Aorta (tissue), 5 donors: ENCODE measurements at regions not wholly inside any gene's neighbourhood (a gene's known extent, or its start where the extent isn't known, plus 50 kb on each side); places are given as distances from the start of the nearest gene placed in this dataset.
"Not testable (repeated sequence)": the region's sequence is repeated elsewhere in the genome, so short reads cannot be mapped to it uniquely, and the experiment has no call there.

Experiments used
- ATAC-seq: fragments of 200-7000 bp; cut with Tn5 transposase; one replicate; pipeline ENCODE4 v1.9.1; 2022; ENCODE audit warnings: moderate library complexity; ENCODE audit not compliant: low FRiP score
- DNase-seq, 2 donors: peaks; one replicate each; pipeline ENCODE4 v3.0.0-alpha.2; 2020
- H3K27ac ChIP-seq, 2 donors: one replicate each; pipeline ENCODE4 v1.5.1; 2013; ENCODE audit warnings: low read length in 2 of 2, mild to moderate bottlenecking in 2 of 2, moderate library complexity in 2 of 2, control low read depth in 1 of 2, inconsistent platforms in 1 of 2, low read depth in 1 of 2
- H3K27me3 ChIP-seq, 2 donors: one replicate each; pipeline ENCODE4 v1.6.1; 2013; ENCODE audit warnings: control low read depth in 1 of 2, low read length in 1 of 2, mild to moderate bottlenecking in 1 of 2, moderate library complexity in 1 of 2; ENCODE audit not compliant: insufficient read depth in 2 of 2, control insufficient read depth in 1 of 2
- H3K36me3 ChIP-seq, 2 donors: one replicate each; pipeline ENCODE4 v1.6.1; 2013; ENCODE audit warnings: control low read depth in 1 of 2, low read length in 1 of 2, mild to moderate bottlenecking in 1 of 2; ENCODE audit not compliant: insufficient read depth in 2 of 2, control insufficient read depth in 1 of 2
- H3K4me1 ChIP-seq, 2 donors: one replicate each; pipeline ENCODE4 v1.6.1; 2013; ENCODE audit warnings: low read length in 2 of 2, control low read depth in 1 of 2, mild to moderate bottlenecking in 1 of 2, moderate library complexity in 1 of 2; ENCODE audit not compliant: insufficient read depth in 2 of 2, control insufficient read depth in 1 of 2
- H3K4me3 ChIP-seq, 2 donors: one replicate each; pipeline ENCODE4 v1.5.1; 2013; ENCODE audit warnings: low read length in 2 of 2, control low read depth in 1 of 2, mild to moderate bottlenecking in 1 of 2
- H3K9me3 ChIP-seq: one replicate; pipeline ENCODE4 v1.6.1; 2013; ENCODE audit warnings: mild to moderate bottlenecking, low read length; ENCODE audit not compliant: control insufficient read depth
- WGBS, 2 donors: extraction: QIAGEN DNeasy Blood & Tissue Kit; methylation state at CpG; one replicate each; pipeline ENCODE4 v1.1.7; 2013; 5-methylcytosine and 5-hydroxymethylcytosine counted together
- intact Hi-C, 2 donors: fragments of 100-400 bp; cut with DNase I; formaldehyde crosslinking; loops; one replicate each; pipeline versions ENCODE4 v1.14.2 to v1.15.0; 2022
- donor health status: healthy with polysubstance abuse.
- donor health status: Bipolar disorder and iron deficiency.
- donor health status: DM: no; HTN: no; CAD: no.
- donor health status: DM: no; HTN: no; CAD: no.
- donor health status: DM: yes; HTN: yes; CAD: no.

GRCh38 chr1:4221107-4221506, 321.0 kb upstream of the C1orf174 start:
- H3K27ac ChIP-seq, result no peak overlapping the region
- no peaks in the 10 kb centered on the region for H3K36me3 ChIP-seq
- ATAC-seq, result no peak
- WGBS, 2 donors, result 90 to 92% methylated on average over 4 of the region's 4 CpGs
- intact Hi-C loops, result no loop called here
- no peak overlapping the region for H3K4me3 ChIP-seq
- no peak for DNase-seq
- no peaks in the 10 kb centered on the region for H3K4me1 ChIP-seq
- peaks cover 2% of the 10 kb centered on the region for H3K9me3 ChIP-seq
- no peaks in the 10 kb centered on the region for H3K27me3 ChIP-seq

DNA sequence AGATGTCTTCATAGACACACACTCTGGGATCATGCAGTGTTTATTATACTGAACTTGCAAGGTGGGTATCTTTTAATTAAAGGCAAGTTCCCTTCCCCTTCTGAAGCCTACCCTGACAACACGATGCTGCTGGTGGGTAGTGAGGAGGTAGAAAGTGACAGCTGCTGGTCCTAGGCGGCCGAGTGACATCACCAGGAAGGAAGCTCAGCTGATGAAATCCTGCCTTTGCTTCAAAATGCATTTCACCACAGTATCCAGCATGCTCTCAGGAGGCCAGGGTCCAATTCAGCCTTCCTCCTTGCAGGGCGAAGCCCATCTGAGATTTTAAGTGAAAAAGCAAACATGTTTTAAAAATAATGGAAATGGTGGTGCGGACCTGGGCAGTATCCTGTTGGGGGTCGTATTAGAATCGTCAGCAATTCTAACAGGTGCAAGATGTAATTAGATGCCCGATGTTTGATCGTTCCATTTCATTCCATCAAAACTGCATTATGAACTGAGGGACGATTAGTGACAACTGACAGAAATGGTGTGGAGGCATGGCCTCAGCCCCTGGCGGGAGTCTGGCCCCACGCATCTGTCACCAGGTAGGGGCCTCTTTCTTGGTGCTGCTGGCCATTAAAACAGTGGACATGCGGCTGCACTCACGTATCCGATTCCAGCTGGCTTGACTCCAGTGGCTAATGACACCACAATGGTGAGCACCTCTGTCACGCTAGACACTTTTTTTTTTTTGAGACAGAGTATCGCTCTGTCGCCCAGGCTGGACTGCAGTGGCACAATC, 324.8 kb upstream of the C1orf174 start:
- no peaks in the 10 kb centered on the region for H3K36me3 ChIP-seq
- H3K27ac ChIP-seq, result no peak overlapping the region
- no peak for DNase-seq
- no peaks in the 10 kb centered on the region for H3K9me3 ChIP-seq
- ATAC-seq, result no peak
- H3K4me1 ChIP-seq, result no peaks in the 10 kb centered on the region
- 82 to 84% methylated on average over 18 of the region's 18 CpGs for WGBS, 2 donors
- intact Hi-C loops, result no loop called here
- no peaks in the 10 kb centered on the region for H3K27me3 ChIP-seq
- no peak overlapping the region for H3K4me3 ChIP-seq

DNA sequence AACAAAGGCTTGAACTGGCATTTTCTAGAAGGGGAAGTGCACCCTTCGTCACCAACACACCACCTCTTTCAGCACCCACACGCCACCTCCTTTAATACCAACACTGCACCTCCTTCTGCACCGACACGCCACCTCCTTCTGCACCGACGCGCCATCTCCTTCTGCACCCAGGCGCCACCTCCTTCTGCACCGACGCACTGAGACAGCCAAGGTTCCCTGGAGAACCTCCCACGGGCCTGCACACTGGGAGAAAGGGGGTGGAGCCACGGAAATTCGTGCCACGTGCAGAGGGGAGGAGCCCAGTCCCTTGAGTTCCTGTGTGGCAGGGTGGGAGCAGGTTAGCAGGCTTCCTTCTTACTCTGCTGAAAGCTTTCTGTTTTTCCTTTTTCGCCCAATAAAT, 327.9 kb upstream of the C1orf174 start:
- DNase-seq (no peak), ATAC-seq (no peak)
- Histone ChIP-seq H3K27ac (no peak overlapping the region), H3K27me3 (no peaks in the 10 kb centered on the region), H3K9me3 (no peaks in the 10 kb centered on the region), H3K4me3 (no peak overlapping the region), H3K36me3 (no peaks in the 10 kb centered on the region), H3K4me1 (no peaks in the 10 kb centered on the region)
- 76% methylated on average over 15 of the region's 15 CpGs for WGBS, 2 donors
- intact Hi-C loops, result no loop called here

DNA sequence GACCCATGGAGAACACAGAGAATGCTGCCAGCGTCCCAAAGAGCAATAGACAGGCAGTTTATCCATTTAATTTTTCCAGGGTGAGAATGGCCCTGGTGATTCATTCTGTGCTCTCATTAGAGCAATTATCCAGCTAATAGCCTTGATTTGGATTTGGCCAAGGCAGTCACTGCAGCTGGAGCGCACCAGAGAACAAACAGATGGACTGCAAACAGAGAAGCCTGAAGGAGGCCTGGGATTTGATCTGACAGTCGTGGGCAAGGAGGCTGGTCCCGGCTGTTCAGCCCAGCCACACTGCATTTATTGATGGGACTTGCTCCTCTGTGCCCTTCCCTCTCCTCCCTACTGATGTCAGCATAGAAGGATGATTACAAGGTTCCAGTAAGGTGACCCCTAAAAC, 353.9 kb upstream of the C1orf174 start:
- Histone ChIP-seq H3K9me3 (peaks cover 6% of the 10 kb centered on the region), H3K36me3 (no peaks in the 10 kb centered on the region), H3K4me1 (no peaks in the 10 kb centered on the region), H3K4me3 (no peak overlapping the region), H3K27ac (no peak overlapping the region), H3K27me3 (no peaks in the 10 kb centered on the region)
- DNase-seq (no peak), ATAC-seq (no peak)
- intact Hi-C loops, result no loop called here
- WGBS, 2 donors, result 67 to 86% methylated on average over 4 of the region's 4 CpGs

DNA sequence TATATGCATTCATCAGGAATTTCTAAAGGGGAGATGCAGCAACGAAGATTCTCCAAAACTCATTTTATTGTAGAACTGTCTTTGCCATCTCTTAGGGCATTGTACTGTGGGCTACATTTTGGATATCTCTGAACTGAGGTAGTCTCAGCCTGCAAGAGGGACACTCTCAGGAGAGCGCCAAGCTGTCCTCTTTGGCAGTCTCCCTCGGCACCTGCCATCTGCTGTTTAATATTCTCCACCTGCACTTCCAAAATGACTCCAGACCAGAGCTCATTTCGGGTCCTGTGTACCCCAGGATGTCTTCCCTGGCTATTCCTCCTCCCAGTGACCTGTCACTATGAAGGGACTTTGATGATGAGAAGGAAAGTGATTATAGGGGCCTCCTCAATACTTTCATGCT, 356.3 kb upstream of the C1orf174 start:
- H3K4me3 ChIP-seq, result no peak overlapping the region
- no peaks in the 10 kb centered on the region for H3K4me1 ChIP-seq
- H3K27me3 ChIP-seq, result no peaks in the 10 kb centered on the region
- intact Hi-C loops, result no loop called here
- ATAC-seq, result no peak
- H3K27ac ChIP-seq, result no peak overlapping the region
- 69 to 70% methylated on average over 4 of the region's 4 CpGs for WGBS, 2 donors
- DNase-seq, result no peak
- H3K36me3 ChIP-seq, result no peaks in the 10 kb centered on the region
- H3K9me3 ChIP-seq, result peaks cover 6% of the 10 kb centered on the region

GRCh38 chr1:4258146-4258777, 358.2 kb upstream of the C1orf174 start:
- H3K4me1 ChIP-seq, H3K27me3 ChIP-seq, H3K9me3 ChIP-seq, ATAC-seq, DNase-seq, H3K4me3 ChIP-seq, intact Hi-C loops, H3K36me3 ChIP-seq, H3K27ac ChIP-seq: not testable (repeated sequence)
- 75 to 82% methylated on average over 2 of the region's 2 CpGs for WGBS, 2 donors

GRCh38 chr1:4261327-4261726, 361.3 kb upstream of the C1orf174 start:
- DNase-seq, result no peak
- Histone ChIP-seq H3K9me3 (peaks cover 5% of the 10 kb centered on the region), H3K4me3 (no peak overlapping the region), H3K36me3 (no peaks in the 10 kb centered on the region), H3K27me3 (no peaks in the 10 kb centered on the region), H3K4me1 (no peaks in the 10 kb centered on the region), H3K27ac (no peak overlapping the region)
- intact Hi-C loops, result no loop called here
- WGBS, 2 donors, result 76 to 82% methylated on average over 2 of the region's 2 CpGs
- ATAC-seq, result no peak

DNA sequence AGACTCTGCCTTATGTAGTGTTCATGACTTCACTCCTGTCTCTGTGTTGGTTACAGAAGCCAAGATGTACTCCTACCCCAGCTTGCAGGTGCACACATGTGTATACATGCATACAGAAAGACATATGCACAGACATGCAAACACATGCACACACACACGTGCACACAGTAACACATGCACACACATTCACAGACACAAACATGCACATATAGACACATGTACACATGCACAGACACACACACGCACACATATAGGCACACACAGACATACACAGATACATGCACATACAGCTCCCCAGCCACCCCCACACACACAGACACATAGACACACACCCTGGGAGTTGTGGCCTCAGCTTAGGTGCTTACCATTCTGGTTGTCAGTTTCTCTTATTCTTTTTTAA, 362.6 kb upstream of the C1orf174 start:
- Histone ChIP-seq H3K36me3 (no peaks in the 10 kb centered on the region), H3K4me3 (no peak overlapping the region), H3K4me1 (no peaks in the 10 kb centered on the region), H3K27me3 (no peaks in the 10 kb centered on the region), H3K27ac (no peak overlapping the region), H3K9me3 (peaks cover 5% of the 10 kb centered on the region)
- WGBS, 2 donors, result 90 to 91% methylated on average over 2 of the region's 2 CpGs
- DNase-seq (no peak), ATAC-seq (no peak)
- intact Hi-C loops, result no loop called here

DNA sequence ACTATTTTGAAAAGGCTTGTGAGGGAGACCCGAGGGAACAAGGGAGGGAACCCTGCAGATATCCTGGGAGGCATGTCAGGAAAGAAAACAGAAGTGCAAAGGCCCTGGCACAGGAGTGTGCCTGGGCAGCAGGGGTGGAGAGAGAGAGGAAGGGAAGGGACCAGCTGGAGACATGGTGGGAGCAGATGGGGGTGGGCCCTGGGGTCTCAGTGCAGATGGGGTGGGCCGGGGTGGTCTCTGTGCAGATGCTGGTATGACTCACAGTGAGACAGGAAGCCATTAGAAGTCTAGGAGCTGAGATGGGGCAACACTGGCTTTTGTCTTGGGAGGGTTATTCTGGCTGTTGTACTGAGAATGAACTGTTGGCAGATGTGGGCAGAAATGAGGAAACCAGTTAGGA, 363.6 kb upstream of the C1orf174 start:
- no peak for ATAC-seq
- Histone ChIP-seq H3K27me3 (no peaks in the 10 kb centered on the region), H3K36me3 (no peaks in the 10 kb centered on the region), H3K4me3 (no peak overlapping the region), H3K9me3 (no peaks in the 10 kb centered on the region), H3K27ac (no peak overlapping the region), H3K4me1 (no peaks in the 10 kb centered on the region)
- intact Hi-C loops, result no loop called here
- WGBS, 2 donors, result 43 to 53% methylated on average over 2 of the region's 2 CpGs
- DNase-seq, result no peak
